WTC11 (cell line): ENCODE measurements at regions not wholly inside any gene's neighbourhood (a gene's known extent, or its start where the extent isn't known, plus 50 kb on each side); places are given as distances from the start of the nearest gene placed in this dataset.
"Not testable (repeated sequence)": the region's sequence is repeated elsewhere in the genome, so short reads cannot be mapped to it uniquely, and the experiment has no call there.

ENCODE experiments used
- ATAC-seq: fragments of 200-7000 bp; cut with Tn5 transposase; 2 replicates; pipeline ENCODE4 v1.10.0; 2021; ENCODE audit warnings: mild to moderate bottlenecking, moderate library complexity
- CTCF ChIA-PET: fragments of 300-600 bp; sonication (Branson Sonifier 250); formaldehyde crosslinking; loops from one replicate; lab custom pipeline; 2021; ENCODE audit warnings: antibody characterized with exemption; lab: Charles Lee
- POLR2A ChIA-PET: fragments of 350-600 bp; sonication (Branson Sonifier 250); formaldehyde crosslinking; loops from one replicate; lab custom pipeline; 2021; ENCODE audit warnings: antibody characterized with exemption; lab: Charles Lee
- DNase-seq: peaks from one replicate; pipeline ENCODE4 v3.0.0; 2021; ENCODE audit warnings: low spot score
- H3K27ac Mint-ChIP-seq: 2 replicates; pipeline ENCODE4 v1.8.0; 2021; ENCODE audit warnings: mixed read lengths
- H3K27me3 Mint-ChIP-seq: 2 replicates; pipeline ENCODE4 v1.8.0; 2021; ENCODE audit warnings: low read depth, mild to moderate bottlenecking, moderate library complexity, mixed read lengths
- H3K36me3 Mint-ChIP-seq: 2 replicates; pipeline ENCODE4 v1.8.0; 2021; ENCODE audit warnings: mixed read lengths
- H3K4me1 Mint-ChIP-seq: 2 replicates; pipeline ENCODE4 v1.8.0; 2022; ENCODE audit warnings: mixed read lengths
- H3K4me3 Mint-ChIP-seq: 2 replicates; pipeline ENCODE4 v1.8.0; 2021; ENCODE audit warnings: mild to moderate bottlenecking, moderate library complexity, mixed read lengths
- H3K9me3 Mint-ChIP-seq: 2 replicates; pipeline ENCODE4 v1.8.0; 2021; ENCODE audit warnings: mixed read lengths
- ELF4 ChIP-seq: sonication (generic); formaldehyde crosslinking; IDR thresholded peaks from 2 replicates; pipeline ENCODE4 v1.8.1; 2022; ENCODE audit warnings: low read depth, mild to moderate bottlenecking, moderate library complexity, missing genetic modification reagents
- IRF2 ChIP-seq: sonication (generic); formaldehyde crosslinking; IDR thresholded peaks from 2 replicates; pipeline ENCODE4 v1.8.0; 2022; ENCODE audit warnings: low read depth, missing genetic modification reagents, borderline replicate concordance
- KAT7 ChIP-seq: sonication (generic); formaldehyde crosslinking; IDR thresholded peaks from 2 replicates; pipeline ENCODE4 v1.8.1; 2023; ENCODE audit warnings: missing genetic modification reagents, mild to moderate bottlenecking, borderline replicate concordance
- PRDM15 ChIP-seq: sonication (generic); formaldehyde crosslinking; IDR thresholded peaks from 2 replicates; pipeline ENCODE4 v1.8.0; 2022; ENCODE audit warnings: missing genetic modification reagents
- TF ChIP-seq, protein P1 (sequence below): sonication (generic); formaldehyde crosslinking; conservative IDR thresholded peaks from 2 replicates; pipeline ENCODE4 v1.8.1; 2023; ENCODE audit warnings: mild to moderate bottlenecking, low read depth, missing genetic modification reagents, moderate library complexity

DNA sequence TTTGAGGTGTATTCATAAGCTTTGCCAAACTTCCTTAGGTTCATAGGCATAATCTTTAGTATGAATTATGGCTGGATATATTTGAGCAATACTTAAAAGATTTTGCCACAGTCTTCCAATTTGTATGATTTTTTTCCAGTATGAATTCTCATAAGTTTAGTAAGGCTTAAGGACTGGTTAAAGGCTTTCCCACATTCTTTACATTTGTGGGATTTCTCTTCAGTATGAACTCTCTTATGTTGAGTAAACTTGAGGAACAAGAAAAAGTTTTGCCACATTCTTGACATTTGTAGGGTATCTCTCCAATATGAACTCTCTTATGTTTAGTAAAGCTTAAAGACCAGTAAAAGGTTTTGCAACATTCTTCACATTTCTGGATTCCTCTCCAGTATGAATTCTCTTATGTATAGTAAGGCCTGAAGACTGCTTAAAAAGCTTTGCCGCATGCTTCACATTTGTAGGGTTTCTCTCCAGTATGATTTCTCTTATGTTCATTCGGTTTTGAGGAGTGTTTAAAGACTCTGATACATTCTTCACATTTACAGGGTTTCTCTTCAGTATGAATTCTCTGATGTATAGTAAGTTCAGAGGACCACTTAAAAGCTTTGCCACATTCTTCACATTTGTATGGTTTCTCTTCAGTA lies 302.6 kb downstream of the ZNF33B start:
- Mint-ChIP-seq H3K27me3 (peaks cover 18% of the 10 kb centered on the region), H3K36me3 (peaks cover 86% of the 10 kb centered on the region), H3K9me3 (peaks cover 68% of the 10 kb centered on the region)
- H3K4me3 Mint-ChIP-seq, POLR2A ChIA-PET, H3K4me1 Mint-ChIP-seq, DNase-seq, H3K27ac Mint-ChIP-seq, CTCF ChIA-PET, ATAC-seq: not testable (repeated sequence)

DNA sequence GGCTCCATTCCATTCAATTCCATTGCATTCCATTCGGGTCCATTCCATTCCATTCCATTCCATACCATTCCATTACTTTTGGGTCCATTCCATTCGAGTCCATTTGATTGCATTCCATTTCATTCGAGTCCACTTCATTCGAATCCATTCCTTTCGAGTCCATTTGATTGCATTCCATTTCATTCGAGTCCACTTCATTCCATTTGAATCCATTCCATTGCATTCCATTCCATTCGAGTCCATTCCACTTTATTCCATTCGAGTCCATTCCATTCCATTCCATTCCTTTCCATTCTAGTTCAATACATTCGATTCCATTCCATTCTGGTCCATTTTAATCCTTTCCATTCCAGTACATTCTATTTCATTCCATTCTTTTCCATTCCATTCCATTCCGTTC lies 334.0 kb downstream of the ZNF33B start:
- DNase-seq (no peak), ATAC-seq (no peak)
- Mint-ChIP-seq H3K4me3 (no peak overlapping the region), H3K36me3 (peaks cover 97% of the 10 kb centered on the region), H3K9me3 (peaks cover 98% of the 10 kb centered on the region), H3K27me3 (peaks cover 65% of the 10 kb centered on the region), H3K27ac (no peak overlapping the region), H3K4me1 (no peaks in the 10 kb centered on the region)
- TF ChIP-seq ELF4 (CRISPR knock-in tag) (no peak), KAT7 (no peak), IRF2 (CRISPR knock-in tag) (no peak), PRDM15 (CRISPR knock-in tag) (no peak)
- TF ChIP-seq, protein P1, sequence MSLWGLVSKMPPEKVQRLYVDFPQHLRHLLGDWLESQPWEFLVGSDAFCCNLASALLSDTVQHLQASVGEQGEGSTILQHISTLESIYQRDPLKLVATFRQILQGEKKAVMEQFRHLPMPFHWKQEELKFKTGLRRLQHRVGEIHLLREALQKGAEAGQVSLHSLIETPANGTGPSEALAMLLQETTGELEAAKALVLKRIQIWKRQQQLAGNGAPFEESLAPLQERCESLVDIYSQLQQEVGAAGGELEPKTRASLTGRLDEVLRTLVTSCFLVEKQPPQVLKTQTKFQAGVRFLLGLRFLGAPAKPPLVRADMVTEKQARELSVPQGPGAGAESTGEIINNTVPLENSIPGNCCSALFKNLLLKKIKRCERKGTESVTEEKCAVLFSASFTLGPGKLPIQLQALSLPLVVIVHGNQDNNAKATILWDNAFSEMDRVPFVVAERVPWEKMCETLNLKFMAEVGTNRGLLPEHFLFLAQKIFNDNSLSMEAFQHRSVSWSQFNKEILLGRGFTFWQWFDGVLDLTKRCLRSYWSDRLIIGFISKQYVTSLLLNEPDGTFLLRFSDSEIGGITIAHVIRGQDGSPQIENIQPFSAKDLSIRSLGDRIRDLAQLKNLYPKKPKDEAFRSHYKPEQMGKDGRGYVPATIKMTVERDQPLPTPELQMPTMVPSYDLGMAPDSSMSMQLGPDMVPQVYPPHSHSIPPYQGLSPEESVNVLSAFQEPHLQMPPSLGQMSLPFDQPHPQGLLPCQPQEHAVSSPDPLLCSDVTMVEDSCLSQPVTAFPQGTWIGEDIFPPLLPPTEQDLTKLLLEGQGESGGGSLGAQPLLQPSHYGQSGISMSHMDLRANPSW = no peak
- CTCF ChIA-PET = no interaction called here
- POLR2A ChIA-PET = no interaction called here

GRCh38 chr10:42281896-42282295 lies 356.5 kb downstream of the ZNF33B start:
- POLR2A ChIA-PET, DNase-seq, H3K4me3 Mint-ChIP-seq, H3K4me1 Mint-ChIP-seq, H3K27me3 Mint-ChIP-seq, ATAC-seq, CTCF ChIA-PET, H3K27ac Mint-ChIP-seq: not testable (repeated sequence)
- H3K36me3 Mint-ChIP-seq = peaks cover 21% of the 10 kb centered on the region
- H3K9me3 Mint-ChIP-seq = peaks cover 28% of the 10 kb centered on the region

GRCh38 chr10:42269788-42270187 lies 368.6 kb downstream of the ZNF33B start:
- H3K27ac Mint-ChIP-seq, H3K27me3 Mint-ChIP-seq, DNase-seq, CTCF ChIA-PET, POLR2A ChIA-PET, ATAC-seq, H3K4me1 Mint-ChIP-seq, H3K4me3 Mint-ChIP-seq: not testable (repeated sequence)
- Mint-ChIP-seq H3K36me3 (peaks cover 28% of the 10 kb centered on the region), H3K9me3 (peaks cover 40% of the 10 kb centered on the region)

GRCh38 chr10:42263259-42263658 lies 375.1 kb downstream of the ZNF33B start:
- H3K4me3 Mint-ChIP-seq, ATAC-seq, DNase-seq, POLR2A ChIA-PET, CTCF ChIA-PET, H3K4me1 Mint-ChIP-seq, H3K27ac Mint-ChIP-seq: not testable (repeated sequence)
- peaks cover 23% of the 10 kb centered on the region for H3K27me3 Mint-ChIP-seq
- H3K9me3 Mint-ChIP-seq = peaks cover 66% of the 10 kb centered on the region
- peaks cover 53% of the 10 kb centered on the region for H3K36me3 Mint-ChIP-seq

- peaks cover 21% of the 10 kb centered on the region for H3K27me3 Mint-ChIP-seq
- peaks cover 42% of the 10 kb centered on the region for H3K9me3 Mint-ChIP-seq
- ATAC-seq, POLR2A ChIA-PET, H3K27ac Mint-ChIP-seq, DNase-seq, H3K4me1 Mint-ChIP-seq, CTCF ChIA-PET, H3K4me3 Mint-ChIP-seq: not testable (repeated sequence)
- peaks cover 33% of the 10 kb centered on the region for H3K36me3 Mint-ChIP-seq
Measured at GRCh38 chr10:42243002-42243401, 395.4 kb downstream of the ZNF33B start.
